Psoas muscle (tissue), 7 donors: ENCODE measurements at regions not wholly inside any gene's neighbourhood (a gene's known extent, or its start where the extent isn't known, plus 50 kb on each side); places are given as distances from the start of the nearest gene placed in this dataset.
A peak's percentile ranks its signal among the peaks of the same experiment; 100 is the strongest.

Source experiments
- ATAC-seq, 4 donors: fragments of 200-7000 bp; cut with Tn5 transposase; one replicate each; pipeline ENCODE4 v1.9.1; 2020; ENCODE audit warnings: moderate library complexity in 3 of 4, mild to moderate bottlenecking in 2 of 4
- DNase-seq, 2 donors: peaks; one replicate each; pipeline ENCODE4 v3.0.0-alpha.2; 2020
- H3K27ac ChIP-seq: fragments of 200-600 bp; one replicate; pipeline ENCODE4 v1.8.0; 2022
- H3K27me3 ChIP-seq, 3 donors: fragments of 200-600 bp in 1 of 3; one replicate each; pipeline versions ENCODE4 v1.6.1 to v1.8.0; 2013 to 2022; ENCODE audit warnings: low read length in 2 of 3, mild to moderate bottlenecking in 2 of 3, moderate library complexity in 1 of 3; ENCODE audit not compliant: insufficient read depth in 3 of 3
- H3K36me3 ChIP-seq, 2 donors: fragments of 200-600 bp in 1 of 2; one replicate each; pipeline versions ENCODE4 v1.6.1 to v1.8.0; 2013 to 2022; ENCODE audit warnings: low read depth in 1 of 2, mild to moderate bottlenecking in 1 of 2, moderate library complexity in 1 of 2; ENCODE audit not compliant: insufficient read depth in 1 of 2
- H3K4me1 ChIP-seq: fragments of 200-600 bp; one replicate; pipeline ENCODE4 v1.8.0; 2022
- H3K4me3 ChIP-seq: fragments of 200-600 bp; one replicate; pipeline ENCODE4 v1.8.0; 2022; ENCODE audit warnings: mild to moderate bottlenecking
- H3K9me3 ChIP-seq: fragments of 200-600 bp; one replicate; pipeline ENCODE4 v1.8.0; 2022
- CTCF ChIP-seq: fragments of 200-600 bp; IDR thresholded peaks from one replicate; pipeline ENCODE4 v1.8.0; 2022; ENCODE audit warnings: antibody characterized with exemption
- WGBS, 3 donors: extraction: QIAGEN DNeasy Blood & Tissue Kit; methylation state at CpG; one replicate each; pipeline versions ENCODE4 v1.1.6 to v1.1.7; 2013; 5-methylcytosine and 5-hydroxymethylcytosine counted together
- intact Hi-C, 2 donors: fragments of 100-400 bp; cut with DNase I; formaldehyde crosslinking; loops; one replicate each; pipeline versions ENCODE4 v1.11.0 to v1.14.2; 2022
- donor health status: healthy with polysubstance abuse.
- donor health status: DM: no; HTN: no; CAD: no; lungs with moderate emphysema.
- donor health status: Bipolar disorder and iron deficiency.
- donor health status: healthy.
- donor health status: DM: yes; HTN: yes; CAD: no.
- donor health status: DM: no; HTN: no; CAD: no.
- donor health status: DM: yes; HTN: yes; CAD: no.

- H3K27ac ChIP-seq, result no peak overlapping the region
- no peaks in the 10 kb centered on the region for H3K9me3 ChIP-seq
- no peaks in the 10 kb centered on the region for H3K36me3 ChIP-seq
- H3K4me3 ChIP-seq, result no peak overlapping the region
- WGBS, 3 donors, result 84 to 87% (median 85%) methylated on average over 7 of the region's 7 CpGs
- DNase-seq (no peak), ATAC-seq (no peak)
- intact Hi-C loops, result no loop called here
- H3K4me1 ChIP-seq, result no peaks in the 10 kb centered on the region
- H3K27me3 ChIP-seq, result no peaks in the 10 kb centered on the region
- TF ChIP-seq CTCF, result no peak
Observed at GRCh38 chr3:66738625-66739365, 238.0 kb upstream of the LRIG1 start.

- ATAC-seq (peak in 3 of 4 donors; percentile 83 to 87 (median 86)), DNase-seq (no peak)
- H3K27ac ChIP-seq, result no peak overlapping the region
- H3K36me3 ChIP-seq, result no peaks in the 10 kb centered on the region
- no peaks in the 10 kb centered on the region for H3K9me3 ChIP-seq
- H3K4me1 ChIP-seq, result no peaks in the 10 kb centered on the region
- WGBS, 3 donors, result 70 to 88% (median 73%) methylated on average over 4 of the region's 4 CpGs
- no peak for TF ChIP-seq CTCF
- H3K27me3 ChIP-seq, result no peaks in the 10 kb centered on the region
- intact Hi-C loops, result no loop called here
- no peak overlapping the region for H3K4me3 ChIP-seq
Observed at GRCh38 chr3:66740260-66740659, 239.4 kb upstream of the LRIG1 start.

- ATAC-seq (no peak), DNase-seq (no peak)
- Histone ChIP-seq H3K4me3 (no peak overlapping the region), H3K27ac (no peak overlapping the region), H3K36me3 (no peaks in the 10 kb centered on the region), H3K27me3 (no peaks in the 10 kb centered on the region), H3K9me3 (no peaks in the 10 kb centered on the region), H3K4me1 (no peaks in the 10 kb centered on the region)
- intact Hi-C loops, result no loop called here
- no peak for TF ChIP-seq CTCF
- 92 to 97% (median 97%) methylated on average over 1 of the region's 1 CpG for whole genome bisulfite sequencing, 3 donors
Observed at GRCh38 chr3:66744521-66744920, 243.7 kb upstream of the LRIG1 start.

- intact Hi-C loops, result no loop called here
Observed at GRCh38 chr3:66744986-66745385, 244.2 kb upstream of the LRIG1 start.

More at GRCh38 chr3:66744986-66745385, 244.2 kb upstream of the LRIG1 start:
- H3K4me1 ChIP-seq, result no peaks in the 10 kb centered on the region
- ATAC-seq (no peak), DNase-seq (no peak)
- no peaks in the 10 kb centered on the region for H3K27me3 ChIP-seq
- WGBS, 3 donors, result 85 to 89% (median 89%) methylated on average over 2 of the region's 2 CpGs
- TF ChIP-seq CTCF, result no peak
- H3K27ac ChIP-seq, result no peak overlapping the region
- no peak overlapping the region for H3K4me3 ChIP-seq
- H3K9me3 ChIP-seq, result no peaks in the 10 kb centered on the region
- no peaks in the 10 kb centered on the region for H3K36me3 ChIP-seq
